K562 (cell line): ENCODE measurements at regions not wholly inside any gene's neighbourhood (a gene's known extent, or its start where the extent isn't known, plus 50 kb on each side); places are given as distances from the start of the nearest gene placed in this dataset.

Source experiments
- ATAC-seq: fragments of 200-7000 bp; cut with Tn5 transposase; 3 replicates; pipeline ENCODE4 v1.9.1; 2020; ENCODE audit warnings: moderate library complexity
- BruUV-seq: library from RNA; stranded (reverse); fragments of 400-500 nt; replicated peaks from 2 replicates; lab custom pipeline; 2021; lab: Mats Ljungman, UMichigan
- CTCF ChIA-PET: fragments of 300-600 bp; formaldehyde crosslinking; extraction: SDS; loops from one replicate; lab custom pipeline; 2021; ENCODE audit warnings: low intra/inter-chr PET ratio; lab: Yijun Ruan, JAX
- POLR2A ChIA-PET: fragments of 300-600, 350-650 bp; sonication (Branson Sonifier 250); formaldehyde crosslinking; extraction: SDS; loops from one replicate; lab custom pipeline; 2021; ENCODE audit warnings: antibody characterized with exemption, inconsistent platforms; lab: Yijun Ruan, JAX
- DNase-seq, 4 experiments: peaks; one replicate each; pipeline versions ENCODE4 v3.0.0 to v3.0.0-alpha.2; 2011 to 2018; ENCODE audit warnings: low spot score in 3 of 4, mixed read lengths in 3 of 4; ENCODE audit errors: extremely low read depth in 1 of 4
- FAIRE-seq: peaks from 2 replicates; lab custom pipeline; 2011; peaks lifted over from hg19 to GRCh38; lab: Jason Lieb, UNC
- H2AFZ ChIP-seq: 2 replicates; pipeline ENCODE4 v1.6.0; 2011; ENCODE audit warnings: low read depth, low read length, control low read depth, inconsistent platforms
- H3K27ac ChIP-seq: fragments of 200-600 bp; 3 replicates; pipeline ENCODE4 v1.8.0; 2011; ENCODE audit warnings: low read depth, mild to moderate bottlenecking, control low read depth, inconsistent platforms, low read length, moderate library complexity, mixed read lengths; ENCODE audit errors: extremely low read depth
- H3K27me3 ChIP-seq, 2 experiments: fragments of 300-600 bp in 1 of 2; 2 replicates in 1 of 2; 3 replicates in 1 of 2; pipeline versions ENCODE4 v1.6.0 to v1.8.0; 2011; ENCODE audit warnings: inconsistent platforms in 2 of 2, low read length in 2 of 2, mild to moderate bottlenecking in 1 of 2, mixed read lengths in 1 of 2, moderate library complexity in 1 of 2; ENCODE audit not compliant: control insufficient read depth in 2 of 2, insufficient read depth in 2 of 2
- H3K36me3 ChIP-seq: fragments of 300-600 bp; 3 replicates; pipeline ENCODE4 v1.8.0; 2011; ENCODE audit warnings: mild to moderate bottlenecking, low read length, inconsistent platforms; ENCODE audit not compliant: control insufficient read depth, insufficient read depth
- H3K4me1 ChIP-seq, 2 experiments: fragments of 200-600 bp in 1 of 2; replicated peaks in 1 of 2; 2 replicates in 1 of 2; 3 replicates in 1 of 2; pipeline versions ENCODE4 v1.5.1 to v1.8.0; 2011; ENCODE audit warnings: inconsistent platforms in 2 of 2, low read length in 2 of 2, mild to moderate bottlenecking in 1 of 2, mixed read lengths in 1 of 2, moderate library complexity in 1 of 2; ENCODE audit not compliant: control insufficient read depth in 2 of 2, insufficient read depth in 2 of 2
- H3K4me2 ChIP-seq: 2 replicates; pipeline ENCODE4 v1.6.1; 2011; ENCODE audit warnings: low read length, control low read depth, inconsistent platforms, mixed read lengths; ENCODE audit not compliant: insufficient read depth
- H3K4me3 ChIP-seq: fragments of 200-600 bp; sonication (generic), shearing (Covaris generic); 2 replicates; pipeline ENCODE4 v1.5.1; 2016; ENCODE audit warnings: control low read depth, inconsistent platforms
- H3K79me2 ChIP-seq: fragments of 200-600 bp; 3 replicates; pipeline ENCODE4 v1.8.0; 2011; ENCODE audit warnings: low read length, inconsistent platforms; ENCODE audit not compliant: control insufficient read depth, insufficient read depth
- H3K9ac ChIP-seq, 2 experiments: 2 replicates each; pipeline versions ENCODE4 v1.6.0 to v1.6.1; 2011; ENCODE audit warnings: low read depth in 2 of 2, low read length in 2 of 2, control low read depth in 1 of 2, inconsistent platforms in 1 of 2, mild to moderate bottlenecking in 1 of 2, mixed read lengths in 1 of 2; ENCODE audit not compliant: insufficient read depth in 1 of 2
- H3K9me1 ChIP-seq: one replicate; pipeline ENCODE4 v1.6.0; 2011; ENCODE audit warnings: inconsistent platforms, mild to moderate bottlenecking, low read length, moderate library complexity; ENCODE audit not compliant: control insufficient read depth, insufficient read depth
- H3K9me3 ChIP-seq: replicated peaks from 2 replicates; pipeline ENCODE4 v1.5.1; 2011; ENCODE audit warnings: low read depth, low read length, inconsistent platforms; ENCODE audit not compliant: control insufficient read depth, insufficient read depth
- H4K20me1 ChIP-seq: replicated peaks from 2 replicates; pipeline ENCODE4 v1.6.1; 2011; ENCODE audit warnings: low read length, inconsistent platforms, mixed read lengths; ENCODE audit not compliant: control insufficient read depth, insufficient read depth
- BCOR ChIP-seq: fragments of 450-650 bp; IDR thresholded peaks from 2 replicates; pipeline ENCODE4 v1.6.1; 2016
- ELF1 ChIP-seq: fragments of 200-800 bp; sonication (Bioruptor generic); IDR thresholded peaks from 2 replicates; pipeline ENCODE4 v1.6.1; 2016; ENCODE audit warnings: missing genetic modification characterization, missing compliant biosample characterization
- ELF4 ChIP-seq: fragments of 450-650 bp; formaldehyde crosslinking; IDR thresholded peaks from 2 replicates; pipeline ENCODE4 v1.4.0; 2022; ENCODE audit warnings: missing genetic modification characterization
- HSF4 ChIP-seq: fragments of 250-450 bp; sonication (Bioruptor Pico); IDR thresholded peaks from 2 replicates; pipeline ENCODE4 v2.1.2; 2022; ENCODE audit warnings: mild to moderate bottlenecking, moderate library complexity, borderline replicate concordance
- ILF3 ChIP-seq: fragments of 450-650 bp; IDR thresholded peaks from 2 replicates; pipeline ENCODE4 v1.6.1; 2018; ENCODE audit warnings: antibody characterized with exemption, mild to moderate bottlenecking, moderate library complexity, borderline replicate concordance
- MCM3 ChIP-seq: fragments of 450-650 bp; IDR thresholded peaks from 2 replicates; pipeline ENCODE4 v1.6.1; 2016
- SMAD2 ChIP-seq: fragments of 150-350 bp; IDR thresholded peaks from 2 replicates; pipeline ENCODE4 v1.6.1; 2014; ENCODE audit warnings: low read depth, mild to moderate bottlenecking, low read length
- TEAD2 ChIP-seq: fragments of 450-650 bp; IDR thresholded peaks from 2 replicates; pipeline ENCODE4 v1.6.1; 2016; ENCODE audit warnings: missing genetic modification characterization, control low read depth, missing compliant biosample characterization
- U2AF1 ChIP-seq: fragments of 200-400 bp; formaldehyde crosslinking; optimal IDR thresholded peaks from 2 replicates; pipeline ENCODE3; 2017; ENCODE audit warnings: mild to moderate bottlenecking, low read depth, low read length, moderate library complexity
- ZNF311 ChIP-seq: fragments of 250-450 bp; sonication (Bioruptor Pico); IDR thresholded peaks from 2 replicates; pipeline ENCODE4 v1.4.0; 2020; ENCODE audit warnings: mild to moderate bottlenecking, moderate library complexity
- ZNF408 ChIP-seq: fragments of 250-450 bp; sonication (Bioruptor Pico); IDR thresholded peaks from 2 replicates; pipeline ENCODE4 v1.4.0; 2020; ENCODE audit warnings: low read depth, mild to moderate bottlenecking, moderate library complexity
- WGBS: fragments of 100-300 bp; shearing (Covaris generic); methylation state at CpG from one replicate; pipeline ENCODE4 v1.1.6; 2016; ENCODE audit warnings: low coverage, mixed read lengths; ENCODE audit not compliant: insufficient coverage; ENCODE audit errors: missing lambda C conversion rate; 5-methylcytosine and 5-hydroxymethylcytosine counted together
- in situ Hi-C: fragments of 300-500 bp; cut with MboI; formaldehyde crosslinking; loops from 4 replicates; pipeline ENCODE4 v1.15.0; 2018; ENCODE audit warnings: inconsistent platforms, mixed read lengths
- intact Hi-C: fragments of 100-400 bp; cut with micrococcal nuclease; formaldehyde crosslinking; loops from 2 replicates; pipeline ENCODE4 v1.14.2; 2022
- TF ChIP-seq, protein P1 (sequence below): fragments of 450-650 bp; IDR thresholded peaks from 2 replicates; pipeline ENCODE4 v1.6.1; 2017; ENCODE audit warnings: antibody characterized with exemption
- TF ChIP-seq, protein P2 (sequence below): fragments of 450-650 bp; conservative IDR thresholded peaks from 2 replicates; pipeline ENCODE4 v1.6.1; 2016; ENCODE audit warnings: missing genetic modification characterization, low read depth, mild to moderate bottlenecking, missing compliant biosample characterization, moderate library complexity
- TF ChIP-seq, protein P3 (sequence below): fragments of 450-650 bp; formaldehyde crosslinking; IDR thresholded peaks from 2 replicates; pipeline ENCODE4 v1.4.0; 2020; ENCODE audit warnings: mild to moderate bottlenecking

DNA sequence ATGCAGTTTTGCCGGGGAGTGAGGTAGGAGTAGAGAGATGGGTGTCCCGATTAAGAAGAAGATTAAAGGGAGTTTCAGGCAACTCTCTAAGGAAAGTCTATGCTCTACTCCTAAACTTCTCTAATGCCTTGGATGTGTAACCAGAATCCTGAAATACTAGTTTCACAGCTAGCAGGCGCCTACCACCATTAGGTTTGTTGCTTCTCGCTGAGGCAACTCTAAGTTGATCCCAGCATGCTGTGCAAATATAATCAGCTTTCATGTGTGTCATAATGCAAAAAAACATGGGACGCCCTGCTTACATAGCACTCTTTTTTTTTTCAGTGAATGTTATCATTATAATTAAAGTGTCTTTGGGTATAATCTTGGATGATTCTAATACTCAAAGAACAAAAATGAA, 50.4 kb upstream of the FAM3C start:
- no peak overlapping the region for H3K9ac ChIP-seq
- no peak overlapping the region for H3K27ac ChIP-seq
- H3K9me3 ChIP-seq, result no peaks in the 10 kb centered on the region
- no peaks in the 10 kb centered on the region for H3K9me1 ChIP-seq
- H3K4me3 ChIP-seq, result no peak overlapping the region
- H3K4me1 ChIP-seq, result no peaks in the 10 kb centered on the region; a peak in 1 of 5 replicates
- DNase-seq (no peak), ATAC-seq (no peak), FAIRE-seq (no peak)
- POLR2A ChIA-PET, result interaction anchor here (1.2 kb wide), 1 partner anchor 15 kb away, joined by 3 read pairs; no protein-coding TSS in a partner anchor
- intact Hi-C loops (no loop called here), in situ Hi-C loops (no loop called here)
- H4K20me1 ChIP-seq, result no peaks in the 10 kb centered on the region
- TF ChIP-seq ZNF311 (no peak), SMAD2 (no peak), ELF4 (CRISPR knock-in tag) (no peak), ILF3 (no peak), HSF4 (no peak), TEAD2 (tag) (no peak), ZNF408 (CRISPR knock-in tag) (no peak), BCOR (no peak), MCM3 (no peak), U2AF1 (no peak), ELF1 (tag) (no peak)
- TF ChIP-seq, protein P1, sequence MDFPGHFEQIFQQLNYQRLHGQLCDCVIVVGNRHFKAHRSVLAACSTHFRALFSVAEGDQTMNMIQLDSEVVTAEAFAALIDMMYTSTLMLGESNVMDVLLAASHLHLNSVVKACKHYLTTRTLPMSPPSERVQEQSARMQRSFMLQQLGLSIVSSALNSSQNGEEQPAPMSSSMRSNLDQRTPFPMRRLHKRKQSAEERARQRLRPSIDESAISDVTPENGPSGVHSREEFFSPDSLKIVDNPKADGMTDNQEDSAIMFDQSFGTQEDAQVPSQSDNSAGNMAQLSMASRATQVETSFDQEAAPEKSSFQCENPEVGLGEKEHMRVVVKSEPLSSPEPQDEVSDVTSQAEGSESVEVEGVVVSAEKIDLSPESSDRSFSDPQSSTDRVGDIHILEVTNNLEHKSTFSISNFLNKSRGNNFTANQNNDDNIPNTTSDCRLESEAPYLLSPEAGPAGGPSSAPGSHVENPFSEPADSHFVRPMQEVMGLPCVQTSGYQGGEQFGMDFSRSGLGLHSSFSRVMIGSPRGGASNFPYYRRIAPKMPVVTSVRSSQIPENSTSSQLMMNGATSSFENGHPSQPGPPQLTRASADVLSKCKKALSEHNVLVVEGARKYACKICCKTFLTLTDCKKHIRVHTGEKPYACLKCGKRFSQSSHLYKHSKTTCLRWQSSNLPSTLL, result no peak
- TF ChIP-seq, protein P2, sequence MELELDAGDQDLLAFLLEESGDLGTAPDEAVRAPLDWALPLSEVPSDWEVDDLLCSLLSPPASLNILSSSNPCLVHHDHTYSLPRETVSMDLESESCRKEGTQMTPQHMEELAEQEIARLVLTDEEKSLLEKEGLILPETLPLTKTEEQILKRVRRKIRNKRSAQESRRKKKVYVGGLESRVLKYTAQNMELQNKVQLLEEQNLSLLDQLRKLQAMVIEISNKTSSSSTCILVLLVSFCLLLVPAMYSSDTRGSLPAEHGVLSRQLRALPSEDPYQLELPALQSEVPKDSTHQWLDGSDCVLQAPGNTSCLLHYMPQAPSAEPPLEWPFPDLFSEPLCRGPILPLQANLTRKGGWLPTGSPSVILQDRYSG, result no peak
- TF ChIP-seq, protein P3, sequence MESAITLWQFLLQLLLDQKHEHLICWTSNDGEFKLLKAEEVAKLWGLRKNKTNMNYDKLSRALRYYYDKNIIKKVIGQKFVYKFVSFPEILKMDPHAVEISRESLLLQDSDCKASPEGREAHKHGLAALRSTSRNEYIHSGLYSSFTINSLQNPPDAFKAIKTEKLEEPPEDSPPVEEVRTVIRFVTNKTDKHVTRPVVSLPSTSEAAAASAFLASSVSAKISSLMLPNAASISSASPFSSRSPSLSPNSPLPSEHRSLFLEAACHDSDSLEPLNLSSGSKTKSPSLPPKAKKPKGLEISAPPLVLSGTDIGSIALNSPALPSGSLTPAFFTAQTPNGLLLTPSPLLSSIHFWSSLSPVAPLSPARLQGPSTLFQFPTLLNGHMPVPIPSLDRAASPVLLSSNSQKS, result no peak
- H3K4me2 ChIP-seq, result no peak overlapping the region
- 12% methylated on average over 5 of the region's 5 CpGs for WGBS
- BruUV-seq, result no TSS peak
- H3K36me3 ChIP-seq, result no peaks in the 10 kb centered on the region
- H3K79me2 ChIP-seq, result no peaks in the 10 kb centered on the region
- no peak overlapping the region for H2AFZ ChIP-seq
- H3K27me3 ChIP-seq, result peaks cover 0 to 6% of the 10 kb centered on the region in 2 experiments; a peak in 1 of 5 replicates
- CTCF ChIA-PET, result no interaction called here
